Sigmoid colon (tissue), 6 donors: ENCODE measurements at regions not wholly inside any gene's neighbourhood (a gene's known extent, or its start where the extent isn't known, plus 50 kb on each side); places are given as distances from the start of the nearest gene placed in this dataset.
A peak's percentile ranks its signal among the peaks of the same experiment; 100 is the strongest.

Experiments
- DNase-seq: peaks from one replicate; pipeline ENCODE4 v3.0.0-alpha.2; 2019
- H3K27ac ChIP-seq, 4 donors: fragments of 200-600 bp; sonication (generic); one replicate each; pipeline ENCODE4 v1.5.1; 2016 to 2019; ENCODE audit warnings: mild to moderate bottlenecking in 1 of 4
- H3K27me3 ChIP-seq, 3 donors: fragments of 200-600 bp; sonication (generic); one replicate each; pipeline ENCODE4 v1.5.1; 2019; ENCODE audit warnings: mild to moderate bottlenecking in 1 of 3
- H3K36me3 ChIP-seq, 4 donors: fragments of 200-600 bp; sonication (generic); one replicate each; pipeline ENCODE4 v1.5.1; 2016 to 2019
- H3K4me1 ChIP-seq, 4 donors: fragments of 200-600 bp; sonication (generic); one replicate each; pipeline ENCODE4 v1.5.1; 2017 to 2019
- H3K4me3 ChIP-seq, 4 donors: fragments of 200-600 bp; sonication (generic); one replicate each; pipeline ENCODE4 v1.5.1; 2017 to 2019; ENCODE audit warnings: mild to moderate bottlenecking in 2 of 4, moderate library complexity in 1 of 4
- H3K9me3 ChIP-seq, 4 donors: fragments of 200-600 bp in 3 of 4; sonication (generic) in 3 of 4; one replicate each; pipeline versions ENCODE4 v1.5.1 to v1.6.1; 2013 to 2019
- EP300 ChIP-seq, 4 donors: sonication (generic); formaldehyde crosslinking; IDR thresholded peaks; one replicate each; pipeline ENCODE4 v1.6.1; 2017; ENCODE audit warnings: antibody characterized with exemption in 4 of 4
- POLR2A ChIP-seq, 2 donors: fragments of 450-650 bp; IDR thresholded peaks; one replicate each; pipeline ENCODE4 v1.6.1; 2016; ENCODE audit warnings: antibody characterized with exemption in 2 of 2, mild to moderate bottlenecking in 2 of 2, moderate library complexity in 2 of 2
- POLR2AphosphoS5 ChIP-seq, 4 donors: sonication (generic); formaldehyde crosslinking; IDR thresholded peaks; one replicate each; pipeline ENCODE4 v1.6.1; 2017; ENCODE audit warnings: antibody characterized with exemption in 4 of 4
- WGBS, 2 donors: extraction: QIAGEN DNeasy Blood & Tissue Kit; methylation state at CpG; one replicate each; pipeline ENCODE4 v1.1.7; 2013; 5-methylcytosine and 5-hydroxymethylcytosine counted together
- intact Hi-C: fragments of 100-400 bp; cut with DNase I; formaldehyde crosslinking; loops from one replicate; pipeline ENCODE4 v1.15.1; 2023
- TF ChIP-seq, protein P1 (sequence below), 4 experiments: fragments of 450-650 bp in 3 of 4; fragments of 200-600 bp in 1 of 4; IDR thresholded peaks; one replicate each; pipeline ENCODE4 v1.5.1; 2016 to 2019; ENCODE audit warnings: antibody characterized with exemption in 4 of 4, mild to moderate bottlenecking in 3 of 4, moderate library complexity in 2 of 4
- donor health status: healthy with polysubstance abuse.
- donor health status: healthy.

DNA sequence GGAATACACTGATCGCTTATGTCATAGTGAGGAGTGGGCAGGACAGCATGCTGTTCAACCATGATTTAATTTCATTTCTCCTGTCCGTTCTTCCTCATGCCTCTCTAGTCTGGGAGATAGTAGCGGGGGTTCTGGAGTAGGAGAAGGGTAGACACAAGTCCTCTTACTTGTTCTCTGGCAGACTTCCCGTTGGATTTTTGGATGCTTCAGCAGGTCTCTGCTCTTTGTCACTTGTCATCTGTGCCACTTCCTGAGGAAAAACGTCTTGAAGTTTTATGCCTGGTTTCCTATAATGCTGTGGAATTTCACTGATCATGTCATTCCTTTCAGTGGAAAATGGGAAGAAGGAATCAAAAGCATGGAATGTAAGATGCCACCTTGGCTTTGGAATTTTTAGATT lies 154.7 kb downstream of the GATB start:
- Histone ChIP-seq H3K36me3 (no peaks in the 10 kb centered on the region), H3K4me3 (no peak overlapping the region), H3K4me1 (peaks cover 0 to 15% (median 7%) of the 10 kb centered on the region in 4 donors), H3K27me3 (no peaks in the 10 kb centered on the region), H3K9me3 (no peaks in the 10 kb centered on the region), H3K27ac (peak overlapping the region in 1 of 4 donors; percentile 1)
- 60 to 81% methylated on average over 5 of the region's 5 CpGs for WGBS, 2 donors
- no peak for DNase-seq
- TF ChIP-seq POLR2AphosphoS5 (IDR thresholded peaks at IDR 0.05) (peak in 2 of 4 donors; percentile 53 to 55), POLR2A (IDR thresholded peaks at IDR 0.05) (no peak)
- intact Hi-C loops = no loop called here

DNA sequence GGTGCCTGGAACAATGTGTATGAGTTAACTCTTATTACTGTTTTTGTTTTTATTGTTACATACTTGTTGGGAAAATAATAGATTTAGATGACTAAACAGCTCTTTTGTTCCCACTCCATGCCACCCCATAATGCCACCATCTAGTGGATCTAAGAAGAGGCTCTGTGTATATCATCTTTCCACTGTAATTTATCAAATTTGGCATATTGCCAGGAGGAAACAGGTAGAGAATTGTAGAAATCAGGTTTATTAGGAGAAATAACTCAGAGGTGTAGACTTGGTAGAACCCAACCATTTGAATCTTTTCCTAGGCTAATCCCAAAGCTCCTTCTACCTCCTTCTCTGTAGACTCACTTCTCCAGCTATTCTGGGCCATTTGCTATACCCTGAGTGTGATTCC lies 150.6 kb downstream of the GATB start:
- no peak for DNase-seq
- TF ChIP-seq EP300 (IDR thresholded peaks at IDR 0.05) (no peak), POLR2A (IDR thresholded peaks at IDR 0.05) (no peak), POLR2AphosphoS5 (IDR thresholded peaks at IDR 0.05) (no peak)
- TF ChIP-seq, protein P1, sequence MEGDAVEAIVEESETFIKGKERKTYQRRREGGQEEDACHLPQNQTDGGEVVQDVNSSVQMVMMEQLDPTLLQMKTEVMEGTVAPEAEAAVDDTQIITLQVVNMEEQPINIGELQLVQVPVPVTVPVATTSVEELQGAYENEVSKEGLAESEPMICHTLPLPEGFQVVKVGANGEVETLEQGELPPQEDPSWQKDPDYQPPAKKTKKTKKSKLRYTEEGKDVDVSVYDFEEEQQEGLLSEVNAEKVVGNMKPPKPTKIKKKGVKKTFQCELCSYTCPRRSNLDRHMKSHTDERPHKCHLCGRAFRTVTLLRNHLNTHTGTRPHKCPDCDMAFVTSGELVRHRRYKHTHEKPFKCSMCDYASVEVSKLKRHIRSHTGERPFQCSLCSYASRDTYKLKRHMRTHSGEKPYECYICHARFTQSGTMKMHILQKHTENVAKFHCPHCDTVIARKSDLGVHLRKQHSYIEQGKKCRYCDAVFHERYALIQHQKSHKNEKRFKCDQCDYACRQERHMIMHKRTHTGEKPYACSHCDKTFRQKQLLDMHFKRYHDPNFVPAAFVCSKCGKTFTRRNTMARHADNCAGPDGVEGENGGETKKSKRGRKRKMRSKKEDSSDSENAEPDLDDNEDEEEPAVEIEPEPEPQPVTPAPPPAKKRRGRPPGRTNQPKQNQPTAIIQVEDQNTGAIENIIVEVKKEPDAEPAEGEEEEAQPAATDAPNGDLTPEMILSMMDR (IDR thresholded peaks at IDR 0.05) = no peak
- Histone ChIP-seq H3K36me3 (no peaks in the 10 kb centered on the region), H3K4me1 (peaks cover 0 to 14% (median 7%) of the 10 kb centered on the region in 4 donors), H3K27ac (no peak overlapping the region), H3K4me3 (no peak overlapping the region), H3K9me3 (no peaks in the 10 kb centered on the region), H3K27me3 (no peaks in the 10 kb centered on the region)
- intact Hi-C loops = no loop called here

DNA sequence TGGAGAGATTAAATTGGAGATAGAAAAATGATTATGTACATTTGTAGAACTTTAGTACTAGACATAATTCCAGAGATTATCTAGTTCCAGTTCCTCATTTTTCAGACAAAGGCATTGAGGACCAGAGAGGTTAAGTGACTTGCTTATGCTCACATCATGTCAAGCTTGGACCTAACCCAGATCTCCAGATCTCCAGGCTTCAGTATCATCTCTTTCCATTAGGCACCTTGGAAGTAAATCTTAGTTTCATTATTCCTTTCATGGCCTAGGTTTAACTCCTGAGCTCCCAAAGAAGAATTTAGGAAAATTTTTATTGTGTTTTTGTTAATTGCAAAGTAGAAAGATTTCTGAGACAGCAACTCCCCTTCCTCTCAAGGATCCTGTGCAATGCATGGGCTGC lies 148.8 kb downstream of the GATB start:
- Histone ChIP-seq H3K27me3 (no peaks in the 10 kb centered on the region), H3K27ac (no peak overlapping the region), H3K4me3 (no peak overlapping the region), H3K9me3 (no peaks in the 10 kb centered on the region), H3K4me1 (no peaks in the 10 kb centered on the region), H3K36me3 (no peaks in the 10 kb centered on the region)
- DNase-seq = no peak
- TF ChIP-seq EP300 (IDR thresholded peaks at IDR 0.05) = no peak
- no peak for TF ChIP-seq POLR2A (IDR thresholded peaks at IDR 0.05)
- TF ChIP-seq, protein P1 (IDR thresholded peaks at IDR 0.05) = no peak
- TF ChIP-seq POLR2AphosphoS5 (IDR thresholded peaks at IDR 0.05) = no peak
- intact Hi-C loops = no loop called here

DNA sequence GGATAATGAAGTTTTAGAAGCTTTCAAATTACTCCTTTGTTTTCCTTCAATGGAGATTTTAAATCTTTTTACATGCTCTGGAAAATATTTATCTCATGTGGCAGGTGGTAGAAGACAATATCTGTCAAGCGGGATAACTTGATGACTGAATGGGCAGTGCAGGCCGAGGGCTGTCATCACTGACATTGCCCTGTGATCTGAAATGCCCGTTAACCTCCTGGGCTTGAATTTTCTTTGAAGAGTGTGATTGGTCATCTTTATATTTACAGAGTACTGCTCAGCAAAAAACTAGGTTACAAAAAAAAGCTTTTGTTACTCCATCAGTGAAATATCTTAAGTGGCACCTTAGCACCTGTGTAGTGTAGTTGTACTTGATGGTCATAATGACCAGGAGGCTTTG lies 147.5 kb downstream of the GATB start:
- Histone ChIP-seq H3K27me3 (no peaks in the 10 kb centered on the region), H3K36me3 (no peaks in the 10 kb centered on the region), H3K4me1 (no peaks in the 10 kb centered on the region), H3K27ac (no peak overlapping the region), H3K9me3 (no peaks in the 10 kb centered on the region), H3K4me3 (no peak overlapping the region)
- no peak for DNase-seq
- TF ChIP-seq EP300 (IDR thresholded peaks at IDR 0.05) = no peak
- no peak for TF ChIP-seq POLR2A (IDR thresholded peaks at IDR 0.05)
- TF ChIP-seq, protein P1 (IDR thresholded peaks at IDR 0.05) = no peak
- TF ChIP-seq POLR2AphosphoS5 (IDR thresholded peaks at IDR 0.05) = no peak
- 86 to 89% methylated on average over 3 of the region's 3 CpGs for WGBS, 2 donors
- intact Hi-C loops = no loop called here

DNA sequence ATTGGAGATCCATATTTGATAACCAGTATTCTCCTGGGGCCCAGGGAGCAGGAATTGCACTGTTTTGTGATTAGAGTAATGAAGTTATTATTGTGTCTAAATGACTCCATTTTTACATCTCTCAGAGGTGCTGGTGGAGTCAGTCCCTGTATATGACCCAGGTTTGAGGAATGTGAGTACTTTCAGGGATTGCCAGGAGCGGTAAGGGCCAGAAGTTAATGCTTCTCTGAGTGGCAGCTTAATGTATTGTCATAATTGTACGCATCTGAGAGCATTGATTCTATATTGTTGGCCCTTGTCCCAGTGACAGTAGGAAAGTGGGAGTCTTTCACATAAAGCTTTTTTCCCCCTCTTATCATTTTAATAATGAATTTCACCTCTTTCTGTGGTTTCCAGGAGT lies 146.2 kb downstream of the GATB start:
- TF ChIP-seq, protein P1 (IDR thresholded peaks at IDR 0.05) = no peak
- TF ChIP-seq EP300 (IDR thresholded peaks at IDR 0.05) (no peak), POLR2A (IDR thresholded peaks at IDR 0.05) (no peak), POLR2AphosphoS5 (IDR thresholded peaks at IDR 0.05) (no peak)
- WGBS, 2 donors = 72 to 88% methylated on average over 2 of the region's 2 CpGs

More for the DNA sequence above, 146.2 kb downstream of the GATB start:
- no peaks in the 10 kb centered on the region for H3K4me1 ChIP-seq
- H3K36me3 ChIP-seq = no peaks in the 10 kb centered on the region
- intact Hi-C loops = no loop called here
- H3K4me3 ChIP-seq = no peak overlapping the region
- no peaks in the 10 kb centered on the region for H3K27me3 ChIP-seq
- no peaks in the 10 kb centered on the region for H3K9me3 ChIP-seq
- H3K27ac ChIP-seq = no peak overlapping the region
- DNase-seq = no peak
